ENCODE measurements at regions not wholly inside any gene's neighbourhood (a gene's known extent, or its start where the extent isn't known, plus 50 kb on each side); places are given as distances from the start of the nearest gene placed in this dataset.

DNA sequence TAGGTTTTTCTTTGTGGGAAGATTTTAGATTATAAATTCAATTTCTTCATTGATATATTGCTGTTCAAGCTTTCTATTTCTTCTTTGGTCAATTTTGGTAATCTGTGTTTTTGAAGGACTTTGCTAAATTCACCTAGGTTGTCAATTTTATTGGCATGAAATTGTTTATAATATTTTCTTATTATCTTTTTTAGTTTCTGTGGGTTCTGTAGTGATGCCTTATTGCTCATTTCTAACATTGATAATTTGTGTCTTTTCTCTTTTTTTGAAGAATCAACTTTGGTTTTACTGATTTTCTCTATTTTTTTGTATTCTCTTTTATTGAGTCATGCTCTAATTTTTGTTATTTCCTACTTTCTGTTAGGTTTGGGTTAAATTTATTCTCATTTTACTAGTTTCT, 123.2 kb downstream of the ADSS2 start:
- TF ChIP-seq FOXA1 (IDR thresholded peaks at IDR 0.05) (no peak), YY1 (IDR thresholded peaks at IDR 0.05) (no peak), NR2F2 (IDR thresholded peaks at IDR 0.05) (no peak), RXRA (IDR thresholded peaks at IDR 0.05) (no peak)
- TF ChIP-seq, protein P1, sequence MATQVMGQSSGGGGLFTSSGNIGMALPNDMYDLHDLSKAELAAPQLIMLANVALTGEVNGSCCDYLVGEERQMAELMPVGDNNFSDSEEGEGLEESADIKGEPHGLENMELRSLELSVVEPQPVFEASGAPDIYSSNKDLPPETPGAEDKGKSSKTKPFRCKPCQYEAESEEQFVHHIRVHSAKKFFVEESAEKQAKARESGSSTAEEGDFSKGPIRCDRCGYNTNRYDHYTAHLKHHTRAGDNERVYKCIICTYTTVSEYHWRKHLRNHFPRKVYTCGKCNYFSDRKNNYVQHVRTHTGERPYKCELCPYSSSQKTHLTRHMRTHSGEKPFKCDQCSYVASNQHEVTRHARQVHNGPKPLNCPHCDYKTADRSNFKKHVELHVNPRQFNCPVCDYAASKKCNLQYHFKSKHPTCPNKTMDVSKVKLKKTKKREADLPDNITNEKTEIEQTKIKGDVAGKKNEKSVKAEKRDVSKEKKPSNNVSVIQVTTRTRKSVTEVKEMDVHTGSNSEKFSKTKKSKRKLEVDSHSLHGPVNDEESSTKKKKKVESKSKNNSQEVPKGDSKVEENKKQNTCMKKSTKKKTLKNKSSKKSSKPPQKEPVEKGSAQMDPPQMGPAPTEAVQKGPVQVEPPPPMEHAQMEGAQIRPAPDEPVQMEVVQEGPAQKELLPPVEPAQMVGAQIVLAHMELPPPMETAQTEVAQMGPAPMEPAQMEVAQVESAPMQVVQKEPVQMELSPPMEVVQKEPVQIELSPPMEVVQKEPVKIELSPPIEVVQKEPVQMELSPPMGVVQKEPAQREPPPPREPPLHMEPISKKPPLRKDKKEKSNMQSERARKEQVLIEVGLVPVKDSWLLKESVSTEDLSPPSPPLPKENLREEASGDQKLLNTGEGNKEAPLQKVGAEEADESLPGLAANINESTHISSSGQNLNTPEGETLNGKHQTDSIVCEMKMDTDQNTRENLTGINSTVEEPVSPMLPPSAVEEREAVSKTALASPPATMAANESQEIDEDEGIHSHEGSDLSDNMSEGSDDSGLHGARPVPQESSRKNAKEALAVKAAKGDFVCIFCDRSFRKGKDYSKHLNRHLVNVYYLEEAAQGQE (IDR thresholded peaks at IDR 0.05), result no peak
- Histone ChIP-seq H3K9ac (ENCODE audit: low read depth in 1 of 2, low read length in 2 of 2) (no peak overlapping the region), H3K27ac (ENCODE audit: low read depth in 1 of 2, low read length in 2 of 2) (no peak overlapping the region), H3K4me3 (ENCODE audit: low read depth in 1 of 3, low read length in 3 of 3) (no peak overlapping the region), H3K9me3 (ENCODE audit: control insufficient read depth in 4 of 4, low read length in 3 of 4) (no peaks in the 10 kb centered on the region), H3K36me3 (ENCODE audit: control insufficient read depth in 4 of 4, insufficient read depth in 3 of 4, low read depth in 1 of 4, low read length in 3 of 4) (no peaks in the 10 kb centered on the region), H3K4me1 (ENCODE audit: control insufficient read depth in 4 of 4, insufficient read depth in 4 of 4, low read length in 3 of 4) (peaks cover 0 to 2% (median 0%) of the 10 kb centered on the region in 4 donors), H3K27me3 (ENCODE audit: control insufficient read depth in 4 of 4, insufficient read depth in 4 of 4, low read length in 3 of 4) (no peaks in the 10 kb centered on the region)
- no peak for DNase-seq (ENCODE audit: low spot score)

DNA sequence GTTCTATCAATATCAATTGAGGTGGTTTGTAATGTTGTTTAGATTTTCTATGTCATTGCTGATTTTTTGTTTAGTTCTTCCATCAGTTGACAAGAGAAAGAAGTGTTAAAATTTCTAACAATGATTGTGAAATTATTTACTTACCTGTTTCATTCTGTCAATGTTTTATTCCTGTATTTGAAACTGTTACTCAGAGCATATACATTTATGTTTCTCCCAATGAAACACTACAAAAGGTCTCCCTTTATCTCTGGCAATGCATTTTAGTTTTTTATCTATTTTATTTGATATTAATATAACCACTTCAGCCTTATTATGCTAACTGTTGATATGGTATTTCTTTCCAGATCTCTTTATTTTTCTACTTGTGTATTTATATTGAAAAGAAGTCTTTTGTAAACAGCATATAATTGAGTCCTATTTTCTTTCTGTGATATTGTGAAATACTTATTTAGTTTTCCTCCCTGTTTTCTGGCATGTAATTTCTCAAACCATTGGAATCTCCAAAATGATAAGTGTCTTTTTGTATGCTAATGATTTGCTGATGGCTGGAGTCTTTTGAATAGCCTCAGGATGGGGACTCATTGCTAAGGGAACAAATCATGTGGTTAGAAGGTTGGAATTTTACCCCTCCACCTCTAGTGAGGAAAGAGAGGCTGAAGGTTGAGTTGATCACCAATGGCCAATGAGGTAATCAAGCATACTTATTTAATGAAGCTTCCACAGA, 122.0 kb downstream of the ADSS2 start:
- Histone ChIP-seq H3K9ac (ENCODE audit: low read depth in 1 of 2, low read length in 2 of 2) (no peak overlapping the region), H3K27me3 (ENCODE audit: control insufficient read depth in 4 of 4, insufficient read depth in 4 of 4, low read length in 3 of 4) (no peaks in the 10 kb centered on the region), H3K9me3 (ENCODE audit: control insufficient read depth in 4 of 4, low read length in 3 of 4) (no peaks in the 10 kb centered on the region), H3K36me3 (ENCODE audit: control insufficient read depth in 4 of 4, insufficient read depth in 3 of 4, low read depth in 1 of 4, low read length in 3 of 4) (no peaks in the 10 kb centered on the region), H3K27ac (ENCODE audit: low read depth in 1 of 2, low read length in 2 of 2) (no peak overlapping the region), H3K4me1 (ENCODE audit: control insufficient read depth in 4 of 4, insufficient read depth in 4 of 4, low read length in 3 of 4) (peaks cover 0 to 2% (median 0%) of the 10 kb centered on the region in 4 donors), H3K4me3 (ENCODE audit: low read depth in 1 of 3, low read length in 3 of 3) (no peak overlapping the region)
- TF ChIP-seq FOXA2 (IDR thresholded peaks at IDR 0.05) (no peak), EGR1 (IDR thresholded peaks at IDR 0.05; ENCODE audit: low read depth in 2 of 2) (no peak), HNF4G (IDR thresholded peaks at IDR 0.05) (no peak), YY1 (IDR thresholded peaks at IDR 0.05) (no peak), NR2F2 (IDR thresholded peaks at IDR 0.05) (no peak), SP1 (IDR thresholded peaks at IDR 0.05) (no peak), TAF1 (conservative IDR thresholded peaks at IDR 0.05) (no peak), FOXA1 (IDR thresholded peaks at IDR 0.05) (no peak), RXRA (IDR thresholded peaks at IDR 0.05) (no peak), GABPA (IDR thresholded peaks at IDR 0.05 in 1 of 2, conservative IDR thresholded peaks at IDR 0.05 in 1 of 2) (no peak), HNF4A (conservative IDR thresholded peaks at IDR 0.05) (no peak), RAD21 (IDR thresholded peaks at IDR 0.05) (no peak), JUND (IDR thresholded peaks at IDR 0.05) (no peak)
- TF ChIP-seq, protein P2, sequence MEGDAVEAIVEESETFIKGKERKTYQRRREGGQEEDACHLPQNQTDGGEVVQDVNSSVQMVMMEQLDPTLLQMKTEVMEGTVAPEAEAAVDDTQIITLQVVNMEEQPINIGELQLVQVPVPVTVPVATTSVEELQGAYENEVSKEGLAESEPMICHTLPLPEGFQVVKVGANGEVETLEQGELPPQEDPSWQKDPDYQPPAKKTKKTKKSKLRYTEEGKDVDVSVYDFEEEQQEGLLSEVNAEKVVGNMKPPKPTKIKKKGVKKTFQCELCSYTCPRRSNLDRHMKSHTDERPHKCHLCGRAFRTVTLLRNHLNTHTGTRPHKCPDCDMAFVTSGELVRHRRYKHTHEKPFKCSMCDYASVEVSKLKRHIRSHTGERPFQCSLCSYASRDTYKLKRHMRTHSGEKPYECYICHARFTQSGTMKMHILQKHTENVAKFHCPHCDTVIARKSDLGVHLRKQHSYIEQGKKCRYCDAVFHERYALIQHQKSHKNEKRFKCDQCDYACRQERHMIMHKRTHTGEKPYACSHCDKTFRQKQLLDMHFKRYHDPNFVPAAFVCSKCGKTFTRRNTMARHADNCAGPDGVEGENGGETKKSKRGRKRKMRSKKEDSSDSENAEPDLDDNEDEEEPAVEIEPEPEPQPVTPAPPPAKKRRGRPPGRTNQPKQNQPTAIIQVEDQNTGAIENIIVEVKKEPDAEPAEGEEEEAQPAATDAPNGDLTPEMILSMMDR (IDR thresholded peaks at IDR 0.05; ENCODE audit: low read depth, low read length, missing input control), result no peak
- TF ChIP-seq, protein P3, sequence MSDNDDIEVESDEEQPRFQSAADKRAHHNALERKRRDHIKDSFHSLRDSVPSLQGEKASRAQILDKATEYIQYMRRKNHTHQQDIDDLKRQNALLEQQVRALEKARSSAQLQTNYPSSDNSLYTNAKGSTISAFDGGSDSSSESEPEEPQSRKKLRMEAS (IDR thresholded peaks at IDR 0.05), result no peak
- TF ChIP-seq, protein P4, sequence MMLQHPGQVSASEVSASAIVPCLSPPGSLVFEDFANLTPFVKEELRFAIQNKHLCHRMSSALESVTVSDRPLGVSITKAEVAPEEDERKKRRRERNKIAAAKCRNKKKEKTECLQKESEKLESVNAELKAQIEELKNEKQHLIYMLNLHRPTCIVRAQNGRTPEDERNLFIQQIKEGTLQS (IDR thresholded peaks at IDR 0.05), result no peak
- TF ChIP-seq, protein P1 (IDR thresholded peaks at IDR 0.05), result no peak
- TF ChIP-seq, protein P5, sequence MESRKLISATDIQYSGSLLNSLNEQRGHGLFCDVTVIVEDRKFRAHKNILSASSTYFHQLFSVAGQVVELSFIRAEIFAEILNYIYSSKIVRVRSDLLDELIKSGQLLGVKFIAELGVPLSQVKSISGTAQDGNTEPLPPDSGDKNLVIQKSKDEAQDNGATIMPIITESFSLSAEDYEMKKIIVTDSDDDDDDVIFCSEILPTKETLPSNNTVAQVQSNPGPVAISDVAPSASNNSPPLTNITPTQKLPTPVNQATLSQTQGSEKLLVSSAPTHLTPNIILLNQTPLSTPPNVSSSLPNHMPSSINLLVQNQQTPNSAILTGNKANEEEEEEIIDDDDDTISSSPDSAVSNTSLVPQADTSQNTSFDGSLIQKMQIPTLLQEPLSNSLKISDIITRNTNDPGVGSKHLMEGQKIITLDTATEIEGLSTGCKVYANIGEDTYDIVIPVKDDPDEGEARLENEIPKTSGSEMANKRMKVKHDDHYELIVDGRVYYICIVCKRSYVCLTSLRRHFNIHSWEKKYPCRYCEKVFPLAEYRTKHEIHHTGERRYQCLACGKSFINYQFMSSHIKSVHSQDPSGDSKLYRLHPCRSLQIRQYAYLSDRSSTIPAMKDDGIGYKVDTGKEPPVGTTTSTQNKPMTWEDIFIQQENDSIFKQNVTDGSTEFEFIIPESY (IDR thresholded peaks at IDR 0.05), result no peak
- no peak for DNase-seq (ENCODE audit: low spot score)

Measured in liver (tissue), 7 donors.